ENCODE measurements at regions not wholly inside any gene's neighbourhood (a gene's known extent, or its start where the extent isn't known, plus 50 kb on each side); places are given as distances from the start of the nearest gene placed in this dataset.

GRCh38 chr9:29640507-29640906, 2067.2 kb upstream of the C9orf72 start:
- TF ChIP-seq, protein P1, sequence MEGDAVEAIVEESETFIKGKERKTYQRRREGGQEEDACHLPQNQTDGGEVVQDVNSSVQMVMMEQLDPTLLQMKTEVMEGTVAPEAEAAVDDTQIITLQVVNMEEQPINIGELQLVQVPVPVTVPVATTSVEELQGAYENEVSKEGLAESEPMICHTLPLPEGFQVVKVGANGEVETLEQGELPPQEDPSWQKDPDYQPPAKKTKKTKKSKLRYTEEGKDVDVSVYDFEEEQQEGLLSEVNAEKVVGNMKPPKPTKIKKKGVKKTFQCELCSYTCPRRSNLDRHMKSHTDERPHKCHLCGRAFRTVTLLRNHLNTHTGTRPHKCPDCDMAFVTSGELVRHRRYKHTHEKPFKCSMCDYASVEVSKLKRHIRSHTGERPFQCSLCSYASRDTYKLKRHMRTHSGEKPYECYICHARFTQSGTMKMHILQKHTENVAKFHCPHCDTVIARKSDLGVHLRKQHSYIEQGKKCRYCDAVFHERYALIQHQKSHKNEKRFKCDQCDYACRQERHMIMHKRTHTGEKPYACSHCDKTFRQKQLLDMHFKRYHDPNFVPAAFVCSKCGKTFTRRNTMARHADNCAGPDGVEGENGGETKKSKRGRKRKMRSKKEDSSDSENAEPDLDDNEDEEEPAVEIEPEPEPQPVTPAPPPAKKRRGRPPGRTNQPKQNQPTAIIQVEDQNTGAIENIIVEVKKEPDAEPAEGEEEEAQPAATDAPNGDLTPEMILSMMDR (IDR thresholded peaks at IDR 0.05 in 2 of 3, conservative IDR thresholded peaks at IDR 0.05 in 1 of 3; ENCODE audit: borderline replicate concordance in 1 of 3, insufficient read depth in 1 of 3, low read depth in 2 of 3, low read length in 2 of 3), result no peak
- TF ChIP-seq CBX3 (IDR thresholded peaks at IDR 0.05; ENCODE audit: low read depth), result no peak
- no peak for TF ChIP-seq POLR2A (IDR thresholded peaks at IDR 0.05; ENCODE audit: borderline replicate concordance, extremely low read depth, insufficient read depth, insufficient read length)
- no peak for TF ChIP-seq RAD21 (IDR thresholded peaks at IDR 0.05; ENCODE audit: low read depth)
- no peak for TF ChIP-seq EGR1 (IDR thresholded peaks at IDR 0.05; ENCODE audit: low read depth)
- TF ChIP-seq, protein P2, sequence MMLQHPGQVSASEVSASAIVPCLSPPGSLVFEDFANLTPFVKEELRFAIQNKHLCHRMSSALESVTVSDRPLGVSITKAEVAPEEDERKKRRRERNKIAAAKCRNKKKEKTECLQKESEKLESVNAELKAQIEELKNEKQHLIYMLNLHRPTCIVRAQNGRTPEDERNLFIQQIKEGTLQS (IDR thresholded peaks at IDR 0.05), result no peak
- no peak for TF ChIP-seq ZBTB33 (IDR thresholded peaks at IDR 0.05; ENCODE audit: extremely low read depth, insufficient replicate concordance, low read length)
- no peak for TF ChIP-seq SRF (IDR thresholded peaks at IDR 0.05; ENCODE audit: low read depth)
- TF ChIP-seq, protein P3, sequence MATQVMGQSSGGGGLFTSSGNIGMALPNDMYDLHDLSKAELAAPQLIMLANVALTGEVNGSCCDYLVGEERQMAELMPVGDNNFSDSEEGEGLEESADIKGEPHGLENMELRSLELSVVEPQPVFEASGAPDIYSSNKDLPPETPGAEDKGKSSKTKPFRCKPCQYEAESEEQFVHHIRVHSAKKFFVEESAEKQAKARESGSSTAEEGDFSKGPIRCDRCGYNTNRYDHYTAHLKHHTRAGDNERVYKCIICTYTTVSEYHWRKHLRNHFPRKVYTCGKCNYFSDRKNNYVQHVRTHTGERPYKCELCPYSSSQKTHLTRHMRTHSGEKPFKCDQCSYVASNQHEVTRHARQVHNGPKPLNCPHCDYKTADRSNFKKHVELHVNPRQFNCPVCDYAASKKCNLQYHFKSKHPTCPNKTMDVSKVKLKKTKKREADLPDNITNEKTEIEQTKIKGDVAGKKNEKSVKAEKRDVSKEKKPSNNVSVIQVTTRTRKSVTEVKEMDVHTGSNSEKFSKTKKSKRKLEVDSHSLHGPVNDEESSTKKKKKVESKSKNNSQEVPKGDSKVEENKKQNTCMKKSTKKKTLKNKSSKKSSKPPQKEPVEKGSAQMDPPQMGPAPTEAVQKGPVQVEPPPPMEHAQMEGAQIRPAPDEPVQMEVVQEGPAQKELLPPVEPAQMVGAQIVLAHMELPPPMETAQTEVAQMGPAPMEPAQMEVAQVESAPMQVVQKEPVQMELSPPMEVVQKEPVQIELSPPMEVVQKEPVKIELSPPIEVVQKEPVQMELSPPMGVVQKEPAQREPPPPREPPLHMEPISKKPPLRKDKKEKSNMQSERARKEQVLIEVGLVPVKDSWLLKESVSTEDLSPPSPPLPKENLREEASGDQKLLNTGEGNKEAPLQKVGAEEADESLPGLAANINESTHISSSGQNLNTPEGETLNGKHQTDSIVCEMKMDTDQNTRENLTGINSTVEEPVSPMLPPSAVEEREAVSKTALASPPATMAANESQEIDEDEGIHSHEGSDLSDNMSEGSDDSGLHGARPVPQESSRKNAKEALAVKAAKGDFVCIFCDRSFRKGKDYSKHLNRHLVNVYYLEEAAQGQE (IDR thresholded peaks at IDR 0.05; ENCODE audit: low read depth), result no peak
- no peak for TF ChIP-seq MAX (IDR thresholded peaks at IDR 0.05)
- TF ChIP-seq CEBPB (IDR thresholded peaks at IDR 0.05; ENCODE audit: low read depth), result no peak
- TF ChIP-seq ZNF274 (IDR thresholded peaks at IDR 0.05; ENCODE audit: low read depth, low read length), result no peak
